ENCODE measurements at regions not wholly inside any gene's neighbourhood (a gene's known extent, or its start where the extent isn't known, plus 50 kb on each side); places are given as distances from the start of the nearest gene placed in this dataset.
"Not testable (repeated sequence)": the region's sequence is repeated elsewhere in the genome, so short reads cannot be mapped to it uniquely, and the experiment has no call there.

DNA sequence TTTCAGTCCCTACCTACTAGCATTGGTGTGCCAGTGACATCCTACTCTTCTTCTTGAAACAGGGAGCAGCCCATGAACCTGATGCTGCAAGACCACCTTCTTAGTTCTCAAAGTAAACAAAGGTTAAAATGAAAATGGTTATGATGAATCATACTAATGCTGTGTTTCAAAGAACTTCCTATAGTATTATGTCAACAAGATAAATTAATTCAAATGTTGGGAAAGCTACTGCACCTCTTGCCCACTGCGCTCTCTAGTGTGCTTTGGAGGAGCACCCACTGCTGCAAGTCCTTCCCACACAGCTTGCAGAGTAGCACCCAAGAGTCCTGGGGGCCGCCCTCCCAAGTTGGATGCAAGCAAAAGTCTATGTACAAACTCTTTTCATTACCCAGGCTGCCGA is 81.1 kb downstream of the CD200R1L start:
- no peak for DNase-seq (ENCODE audit: low spot score)

DNA sequence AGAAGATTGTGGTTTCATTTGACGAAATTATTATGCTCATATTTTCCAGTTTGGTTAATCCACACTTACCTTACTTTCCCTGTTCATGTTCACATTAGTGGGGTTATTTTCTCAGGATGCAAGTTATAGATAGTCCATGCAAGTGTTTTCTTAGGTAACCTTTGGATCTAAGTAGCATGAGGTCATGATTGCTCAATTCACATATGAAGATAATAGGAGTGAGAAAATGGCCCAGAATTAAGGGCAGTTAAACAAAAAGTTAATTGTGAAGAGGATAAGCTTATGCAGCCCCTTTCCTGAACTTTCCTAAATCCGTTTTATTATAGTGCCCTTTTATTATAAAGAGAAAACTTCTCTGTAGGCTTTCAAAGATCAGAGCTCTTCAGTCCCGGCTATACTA is 83.4 kb downstream of the CD200R1L start:
- no peak for DNase-seq (ENCODE audit: low spot score)

DNA sequence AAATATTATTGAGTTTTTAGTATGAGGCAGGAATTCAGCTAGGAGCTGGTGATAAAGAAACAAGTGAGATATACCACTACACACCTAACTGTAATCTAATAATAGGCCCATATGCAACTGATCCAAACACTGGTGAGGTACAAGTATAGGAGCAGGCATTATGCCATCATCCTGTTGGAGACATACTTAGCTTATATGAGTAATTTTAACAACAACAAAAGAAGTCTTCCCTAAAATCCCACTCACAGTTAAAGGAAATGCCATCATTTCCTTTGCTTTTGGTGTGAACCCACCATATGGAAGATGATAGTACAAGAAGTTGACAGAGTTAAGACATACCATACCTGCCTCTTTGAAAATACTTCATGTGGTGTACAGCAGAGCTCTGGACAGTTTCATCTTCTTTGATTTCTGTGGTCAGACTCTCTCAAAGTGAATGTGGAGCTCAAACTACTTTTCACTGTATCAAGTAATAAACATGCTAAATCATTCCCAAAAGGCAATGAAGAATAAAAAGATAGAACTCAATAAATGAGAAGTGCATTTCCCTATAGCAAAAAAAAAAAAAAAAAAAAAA is 85.5 kb downstream of the CD200R1L start:
- DNase-seq (ENCODE audit: low spot score): no peak

DNA sequence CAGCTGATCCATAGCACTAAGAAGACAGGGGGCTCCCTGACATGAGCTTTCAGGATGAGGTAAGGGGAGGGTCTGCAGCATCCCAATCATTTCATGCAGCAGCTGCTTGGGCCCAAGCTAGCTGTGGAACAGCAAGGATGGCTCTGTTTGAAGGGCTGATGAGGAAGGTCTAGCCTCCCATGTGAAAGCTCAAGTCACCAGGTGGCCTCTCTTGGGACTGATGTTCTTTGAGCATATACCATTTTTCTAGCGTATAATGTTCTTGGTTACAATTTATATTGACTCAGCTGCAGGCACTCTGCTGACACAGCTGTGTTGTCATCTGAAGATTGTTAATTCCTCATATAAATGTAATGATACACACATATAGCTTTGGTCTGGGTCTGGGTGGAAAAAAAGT is 87.0 kb downstream of the CD200R1L start:
- DNase-seq (ENCODE audit: low spot score): no peak

DNA sequence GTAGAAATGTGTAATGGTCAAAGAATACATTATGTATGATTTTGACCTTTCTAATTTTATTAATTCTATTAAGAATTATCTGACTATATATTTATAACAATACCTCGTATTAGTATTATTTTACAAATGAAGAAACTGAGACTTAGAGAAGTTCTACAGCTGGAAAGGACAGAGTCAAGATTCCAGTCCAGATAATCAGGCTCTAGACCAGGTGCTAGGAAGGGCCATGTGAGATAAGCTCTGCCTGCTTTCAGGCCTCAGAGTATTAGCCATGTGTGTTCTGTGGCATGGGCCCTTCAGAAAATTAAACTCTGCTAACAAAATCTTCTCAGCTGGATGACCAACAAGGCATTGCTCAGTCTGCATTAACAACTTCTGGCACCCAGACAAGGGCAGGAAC is 87.5 kb downstream of the CD200R1L start:
- DNase-seq (ENCODE audit: low spot score): no peak

DNA sequence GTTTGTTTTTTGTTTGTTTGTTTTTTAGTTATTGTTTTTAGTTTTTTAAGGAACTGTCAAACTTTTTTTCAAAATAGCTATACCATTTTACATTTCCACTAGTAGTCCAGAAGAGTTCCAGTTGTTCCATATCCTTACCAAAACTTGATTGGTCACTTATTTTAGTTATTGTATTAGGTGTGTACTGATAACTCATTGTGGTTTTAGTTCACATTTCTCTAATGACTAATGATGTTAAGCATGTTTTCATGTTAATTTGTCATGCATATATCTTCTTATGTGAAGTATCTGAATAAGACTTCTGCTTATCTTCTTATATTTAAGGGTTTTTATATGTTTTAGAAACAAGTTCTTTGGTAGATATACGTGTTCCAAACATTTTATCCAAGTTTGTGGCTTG is 89.5 kb downstream of the CD200R1L start:
- DNase-seq (ENCODE audit: low spot score): no peak

DNA sequence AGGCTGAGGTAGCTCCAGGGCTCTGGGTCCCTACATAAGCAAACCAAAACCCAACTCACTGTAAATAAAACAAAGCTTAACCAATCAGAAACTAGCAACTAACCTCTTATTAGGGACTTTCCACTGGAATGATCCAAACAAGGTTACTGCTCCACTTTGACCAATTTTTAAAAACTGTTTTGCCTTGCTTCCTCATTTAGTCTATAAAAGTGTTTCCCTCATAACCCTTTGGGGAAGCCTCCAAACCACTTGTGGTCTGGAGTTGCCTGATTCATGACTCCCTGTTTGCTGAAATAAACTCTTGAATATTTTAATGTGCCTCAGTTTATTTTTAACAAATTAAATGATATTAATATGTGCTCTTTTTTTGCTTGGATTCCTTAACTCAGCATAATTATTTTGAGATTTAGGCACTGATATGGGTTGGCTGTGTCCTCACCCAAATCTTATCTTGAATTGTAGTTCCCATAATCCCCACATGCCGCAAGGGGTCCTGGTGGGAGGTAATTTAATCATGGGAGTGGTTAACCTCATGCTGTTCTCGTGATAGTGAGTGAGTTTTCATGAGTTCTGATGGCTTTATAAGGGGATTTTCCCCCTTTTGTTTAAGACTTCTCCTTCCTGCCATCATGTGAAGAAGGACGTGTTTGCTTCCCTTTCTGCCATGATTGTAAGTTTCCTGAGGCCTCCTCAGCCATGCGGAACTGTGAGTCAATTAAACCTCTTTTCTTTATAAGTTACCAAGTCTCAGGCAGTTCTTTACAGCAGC is 90.6 kb downstream of the CD200R1L start:
- DNase-seq (ENCODE audit: low spot score): no peak

DNA sequence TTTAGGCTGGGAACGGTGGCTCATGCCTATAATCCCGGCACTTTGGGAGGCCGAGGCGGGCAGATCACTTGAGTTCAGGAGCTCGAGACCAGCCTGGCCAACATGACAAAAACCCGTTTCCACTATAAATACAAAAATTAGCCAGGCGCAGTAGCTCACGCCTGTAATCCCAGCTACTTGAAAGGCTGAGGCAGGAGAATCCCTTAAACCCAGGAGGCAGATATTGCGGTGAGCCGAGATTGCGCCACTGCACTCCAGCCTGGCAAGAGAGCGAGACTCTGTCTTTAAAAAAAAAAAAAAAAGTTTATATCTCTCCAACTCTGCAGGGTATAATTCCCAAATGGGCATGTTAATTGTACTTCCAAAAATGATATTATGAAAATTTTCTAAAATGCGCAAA is 91.6 kb downstream of the CD200R1L start:
- DNase-seq (ENCODE audit: low spot score): not testable (repeated sequence)

DNA sequence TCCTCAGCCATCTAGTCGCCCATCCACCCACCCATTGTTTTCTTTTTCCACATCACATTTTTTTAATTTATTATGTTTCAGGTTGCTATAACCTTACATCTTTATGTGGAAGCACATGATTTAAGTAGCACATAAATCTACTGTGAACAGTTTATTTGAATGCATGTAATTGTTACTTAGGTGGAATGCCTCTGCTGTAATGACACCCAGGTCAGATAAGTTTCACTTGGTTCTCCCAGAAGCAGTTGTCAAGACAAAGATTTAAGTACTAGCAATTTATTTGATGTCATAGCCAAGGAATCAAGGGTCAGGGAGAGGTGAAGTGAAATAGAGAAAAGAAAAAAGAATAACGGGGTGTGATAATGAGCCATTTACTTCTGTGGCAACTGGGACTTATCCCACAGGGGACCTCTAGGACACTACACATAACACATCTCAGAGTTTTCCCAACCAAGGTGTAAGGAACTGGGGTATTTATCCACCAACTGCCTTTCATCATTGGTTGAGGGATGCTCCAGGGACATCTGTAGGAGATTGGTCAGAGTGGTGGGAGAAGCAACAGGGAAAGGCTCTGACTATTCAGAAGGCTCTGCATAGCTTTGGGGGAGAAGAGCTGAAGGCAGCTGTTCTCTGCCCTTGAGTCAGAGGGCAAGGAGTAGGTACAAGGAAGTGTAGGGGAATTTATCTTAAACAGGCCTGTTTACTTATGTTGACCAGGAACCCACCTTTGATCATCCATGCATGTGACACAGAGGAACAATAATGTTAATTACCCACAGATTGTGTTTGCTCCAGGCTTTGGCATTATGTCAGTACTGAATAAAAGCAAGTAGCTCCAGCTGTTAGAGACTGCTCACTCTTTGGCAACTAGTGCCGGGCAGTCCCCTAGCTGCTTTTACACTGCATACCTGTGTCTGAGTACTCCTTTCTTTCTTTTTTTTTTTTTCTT is 94.8 kb downstream of the CD200R1L start:
- no peak for DNase-seq (ENCODE audit: low spot score)

DNA sequence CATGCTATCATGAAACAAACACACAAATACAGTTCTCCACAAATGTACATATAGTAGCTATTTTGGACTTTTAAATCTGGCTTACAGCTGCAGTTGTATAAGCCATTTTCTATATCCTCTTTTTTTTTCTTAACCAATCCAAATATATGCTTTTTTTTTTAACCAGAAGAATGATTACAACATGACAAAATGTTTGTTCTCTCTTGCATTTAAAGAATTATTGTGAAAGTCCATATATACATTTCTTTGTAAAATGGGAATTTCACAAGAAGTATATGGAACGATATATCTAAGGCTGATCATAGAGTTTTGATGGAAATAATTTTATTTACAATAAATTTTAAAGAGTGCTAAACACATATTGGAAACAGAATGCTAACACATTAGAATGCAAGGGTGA is 95.6 kb downstream of the CD200R1L start:
- no peak for DNase-seq (ENCODE audit: low spot score)

DNA sequence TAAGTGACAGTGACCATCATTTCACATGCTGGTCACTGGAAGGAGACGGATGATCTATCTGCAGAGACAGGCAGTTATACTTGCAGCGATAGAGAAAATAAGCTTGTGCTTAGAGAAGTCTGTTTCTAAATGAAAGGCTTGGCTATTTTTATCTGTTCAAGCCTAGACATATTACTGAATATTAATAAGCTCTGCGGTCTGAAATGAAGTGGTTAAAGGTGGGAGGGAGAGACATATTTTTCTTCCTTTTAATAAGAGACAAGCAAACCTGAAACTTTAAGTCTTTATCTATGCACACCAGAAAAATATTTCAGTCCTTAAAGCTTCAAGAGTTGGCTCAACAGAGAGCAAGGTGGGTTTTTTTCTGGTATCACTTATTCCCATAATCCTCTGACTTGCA is 99.0 kb downstream of the CD200R1L start:
- no peak for DNase-seq (ENCODE audit: low spot score)

DNA sequence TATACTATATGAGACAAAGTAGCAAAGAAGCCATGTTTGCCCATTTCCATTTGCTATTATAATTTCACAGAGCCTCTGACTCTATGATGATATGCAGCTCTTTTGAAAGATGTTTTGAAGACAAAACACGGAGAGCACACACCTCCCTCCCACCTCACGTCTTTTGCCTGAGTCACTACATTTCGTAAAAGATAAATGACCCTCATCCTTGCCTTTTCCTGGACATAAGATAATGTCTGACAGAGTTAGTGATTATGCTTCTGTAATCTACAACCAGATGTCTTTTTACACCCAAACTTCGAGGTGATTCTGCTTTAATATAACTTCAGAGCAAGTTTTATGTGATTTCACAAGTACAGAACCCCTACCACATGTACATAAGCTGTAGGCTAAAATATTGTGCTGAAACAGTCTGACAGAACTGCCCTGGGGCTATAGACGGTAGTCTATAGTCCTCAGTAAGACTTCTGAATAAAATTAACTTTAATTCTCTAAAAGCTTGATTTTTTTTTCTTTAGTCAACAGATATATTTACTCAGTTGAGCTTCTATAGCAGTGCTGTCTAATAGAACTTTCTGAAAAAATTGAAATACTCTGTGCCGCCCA is 99.9 kb downstream of the CD200R1L start:
- no peak for DNase-seq (ENCODE audit: low spot score)

DNA sequence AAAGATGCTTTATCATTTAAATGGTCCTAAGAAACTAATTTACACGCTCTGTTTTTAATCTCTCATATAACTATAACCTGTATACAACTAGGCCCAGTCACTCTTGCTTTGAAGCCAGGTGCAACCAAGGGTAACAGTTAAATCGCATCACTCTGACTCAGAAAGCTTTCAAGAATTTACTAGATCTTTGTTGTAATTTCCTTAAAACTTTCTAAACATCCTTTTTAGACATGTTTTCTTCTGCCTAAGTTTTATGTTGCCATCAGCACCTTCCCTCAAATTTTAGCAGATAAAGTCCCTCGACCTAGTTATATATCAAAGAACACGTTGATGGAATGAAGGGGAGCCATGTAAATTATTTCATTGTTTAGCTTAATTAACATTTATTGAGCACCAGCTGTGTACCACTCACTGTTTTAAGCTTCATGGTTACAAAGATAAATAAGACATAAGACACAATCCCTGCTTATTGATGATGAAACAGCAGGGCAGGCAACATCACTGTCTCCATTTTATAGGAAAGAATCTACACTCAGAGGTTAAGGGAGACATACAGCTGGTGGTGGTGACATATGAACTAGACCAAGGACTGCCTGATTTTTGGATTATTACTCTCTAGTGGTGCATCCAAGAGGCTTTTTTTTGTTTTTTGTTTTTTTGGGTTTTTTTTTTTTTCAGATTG is 101.0 kb downstream of the CD200R1L start:
- no peak for DNase-seq (ENCODE audit: low spot score)

DNA sequence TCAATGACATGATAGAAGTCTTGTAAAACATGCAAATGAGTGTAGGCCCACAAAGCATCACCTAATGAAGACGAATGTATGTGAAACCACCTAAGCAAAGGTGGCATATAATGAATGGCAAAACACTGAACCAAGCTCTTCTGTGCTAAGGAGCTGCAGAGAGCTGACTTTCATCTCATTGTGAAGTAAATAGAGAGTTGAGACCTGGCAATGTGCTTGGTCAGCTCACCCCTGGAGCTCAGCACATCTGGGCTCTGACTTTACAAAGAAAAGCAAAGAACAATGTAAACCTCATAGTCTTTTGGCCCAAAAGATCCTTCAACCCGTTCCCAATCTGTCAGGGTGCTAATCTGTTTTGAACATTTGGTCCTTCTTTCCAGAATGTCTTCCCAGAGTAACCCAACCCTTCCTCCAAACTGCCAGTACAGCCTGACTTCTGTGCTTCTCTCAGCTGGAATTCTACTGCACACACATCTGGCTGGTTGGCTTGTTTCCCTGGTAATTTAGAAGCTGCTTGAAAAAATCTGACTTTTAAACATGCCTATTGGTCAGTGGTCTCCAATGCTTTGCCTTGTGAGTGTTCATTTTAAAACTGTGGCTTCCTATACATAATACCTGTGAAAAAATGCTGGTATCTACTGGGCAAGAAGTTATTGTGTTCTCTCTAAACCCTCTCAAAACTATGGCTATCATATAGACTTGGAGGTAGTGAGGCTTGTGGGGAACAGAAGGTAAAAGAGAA is 101.7 kb downstream of the CD200R1L start:
- no peak for DNase-seq (ENCODE audit: low spot score)

DNA sequence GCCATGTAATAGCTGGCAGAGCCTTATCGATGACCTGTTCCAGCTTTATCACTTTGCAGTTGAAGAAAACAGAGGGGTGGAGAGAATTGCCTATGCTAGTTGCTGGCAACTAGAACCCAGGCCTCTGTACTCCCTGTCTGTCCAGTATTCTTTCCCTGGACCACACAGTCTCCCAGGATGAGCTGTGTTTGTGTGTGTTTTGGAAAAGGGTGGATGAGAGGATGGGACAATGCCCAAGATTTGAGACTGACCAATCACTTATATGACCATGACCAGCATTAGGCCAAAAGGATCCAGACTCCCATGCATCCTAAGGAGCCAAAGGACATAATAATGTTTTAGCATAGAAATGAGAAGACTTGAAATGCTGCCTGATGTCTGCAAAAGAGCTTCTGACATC is 102.6 kb downstream of the CD200R1L start:
- no peak for DNase-seq (ENCODE audit: low spot score)

DNA sequence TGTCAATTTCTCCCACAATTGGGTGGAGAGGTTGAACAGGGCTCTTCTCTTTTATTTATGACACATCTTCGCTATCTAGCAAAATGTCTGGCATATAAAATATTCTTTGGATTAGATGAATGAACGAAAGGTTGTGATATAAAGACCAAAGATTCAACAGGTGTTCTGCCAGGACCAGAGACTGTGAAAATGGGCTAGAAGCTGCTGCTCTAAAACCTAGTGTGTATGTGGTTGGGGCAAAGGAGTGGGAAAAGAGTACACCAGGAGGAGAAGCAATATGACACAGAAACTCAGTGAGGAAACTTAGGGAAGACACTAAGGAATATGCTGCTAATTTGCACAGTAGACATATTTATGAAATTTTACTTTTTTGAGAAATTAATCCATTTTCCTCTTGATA is 102.0 kb upstream of the CCDC80 start:
- no peak for DNase-seq (ENCODE audit: low spot score)

DNA sequence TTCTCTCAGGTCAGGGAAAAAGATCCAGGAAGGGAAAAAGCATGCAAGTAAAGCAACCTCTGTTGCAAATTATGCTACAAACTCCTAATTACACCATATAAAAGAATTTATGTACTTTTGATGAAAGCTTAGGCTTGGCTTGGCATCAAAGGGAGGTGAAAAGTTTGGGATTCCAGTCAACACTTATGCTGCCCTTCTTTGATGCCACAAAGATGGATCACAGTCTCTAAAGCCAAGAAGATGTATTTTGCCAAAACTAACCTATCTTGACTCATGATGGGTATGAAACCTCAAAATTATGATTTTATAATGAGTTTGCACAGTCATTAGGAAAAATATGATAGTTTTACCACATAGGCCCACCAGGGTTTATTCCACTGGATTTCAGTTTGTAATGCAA is 101.0 kb upstream of the CCDC80 start:
- DNase-seq (ENCODE audit: low spot score): no peak

DNA sequence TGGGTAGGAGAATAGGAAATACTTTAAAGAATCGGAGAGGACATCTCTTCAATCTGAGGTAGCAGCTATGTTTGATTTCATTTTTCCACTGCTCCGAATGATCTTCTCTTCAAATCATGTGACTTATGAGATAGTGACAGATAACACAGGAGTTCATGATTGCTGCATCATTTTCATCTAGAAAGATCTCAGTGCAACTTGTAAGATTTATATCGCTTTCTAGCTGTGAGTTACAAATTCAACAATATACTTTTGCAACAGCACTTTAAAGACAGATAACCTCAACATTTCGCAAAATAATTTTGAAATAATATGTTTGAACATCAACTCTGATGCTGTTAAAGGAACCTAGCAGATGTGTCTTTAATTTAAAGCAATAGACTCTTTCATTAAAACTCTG is 99.9 kb upstream of the CCDC80 start:
- DNase-seq (ENCODE audit: low spot score): no peak

DNA sequence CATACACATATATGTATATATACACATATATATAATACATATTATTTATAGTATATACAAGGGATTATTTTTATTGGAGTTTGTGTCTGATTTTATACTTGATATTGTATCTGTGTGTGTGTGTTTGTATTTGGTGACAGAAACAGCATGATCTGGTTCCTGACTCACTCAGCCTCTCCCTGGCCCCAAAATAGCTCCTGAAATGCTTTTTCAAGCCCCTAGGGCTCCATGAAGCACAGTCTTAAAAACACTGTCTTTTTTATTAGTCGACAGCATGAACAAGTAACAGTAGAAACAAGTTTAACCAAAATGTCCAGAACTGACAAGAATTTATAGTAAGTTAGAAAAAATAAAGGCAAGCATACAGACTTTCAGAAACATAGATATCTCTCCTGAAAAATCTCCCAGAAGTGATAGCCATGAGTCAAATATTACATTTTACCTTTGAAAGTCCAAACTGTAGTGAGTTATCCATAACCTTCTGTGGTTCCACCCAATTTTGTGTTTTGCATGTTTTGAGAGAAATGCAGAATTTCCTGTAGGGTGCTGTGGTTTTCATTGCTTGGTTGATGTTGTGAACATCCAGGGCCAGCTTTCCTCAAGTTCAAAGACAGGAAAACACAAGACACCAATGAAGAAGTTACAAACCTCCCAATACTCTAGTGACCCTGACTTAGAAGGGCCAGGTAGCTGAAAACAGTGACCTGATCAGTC is 98.5 kb upstream of the CCDC80 start:
- no peak for DNase-seq (ENCODE audit: low spot score)

DNA sequence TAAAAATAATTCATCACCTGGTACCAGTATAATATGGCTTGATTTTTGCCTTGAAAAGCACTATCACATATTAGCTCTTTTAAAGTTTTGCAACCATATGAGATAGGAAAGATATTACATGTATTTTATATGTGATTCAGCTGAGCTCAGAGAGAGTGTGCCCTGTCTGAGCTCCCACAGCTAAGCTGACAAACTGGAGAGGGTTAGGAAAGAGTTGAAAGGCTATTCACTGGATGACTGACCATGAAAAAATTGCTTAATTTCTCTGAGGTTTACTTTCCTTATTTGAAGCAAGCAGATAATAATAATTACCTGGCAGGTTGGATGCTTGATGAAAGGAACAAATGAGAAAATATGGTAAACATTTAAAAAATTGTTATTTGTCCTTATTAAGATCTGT is 97.4 kb upstream of the CCDC80 start:
- DNase-seq (ENCODE audit: low spot score): no peak

Data from ecto neural progenitor cell (in vitro differentiated cells).